ENCODE measurements at regions not wholly inside any gene's neighbourhood (a gene's known extent, or its start where the extent isn't known, plus 50 kb on each side); places are given as distances from the start of the nearest gene placed in this dataset.

DNA sequence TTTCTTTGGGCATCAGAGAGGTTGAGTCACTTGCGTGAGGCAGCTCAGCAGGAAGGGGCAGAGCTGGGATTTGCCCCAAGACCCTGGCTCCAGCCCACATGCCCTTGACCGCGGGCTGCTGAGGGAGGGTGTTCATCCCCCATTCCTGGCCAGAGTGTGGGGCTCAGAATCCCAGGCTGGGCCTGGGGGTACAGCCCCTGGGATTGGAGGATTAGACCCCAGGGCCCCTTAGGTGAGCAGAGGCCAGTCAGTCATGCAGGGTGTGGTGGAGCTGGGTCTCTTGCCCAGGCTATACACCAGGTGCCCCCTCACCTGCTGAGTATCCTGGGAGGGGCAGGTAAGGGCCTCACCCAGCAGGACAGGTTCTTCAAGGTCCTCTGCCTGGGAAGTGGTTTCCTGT lies 68.4 kb upstream of the ZNF716 start:
- no peaks in the 10 kb centered on the region for H3K36me3 ChIP-seq (ENCODE audit: insufficient read depth, low read length)
- Mint-ChIP-seq H3K4me3 (ENCODE audit: unreplicated experiment) (no peak overlapping the region), H3K9me3 (ENCODE audit: unreplicated experiment) (peaks cover 20% of the 10 kb centered on the region), H3K36me3 (ENCODE audit: low read depth, unreplicated experiment) (no peaks in the 10 kb centered on the region), H3K4me1 (ENCODE audit: low read depth, unreplicated experiment) (no peaks in the 10 kb centered on the region), H3K27ac (ENCODE audit: unreplicated experiment) (no peak overlapping the region), H3K27me3 (ENCODE audit: low read depth, unreplicated experiment) (no peaks in the 10 kb centered on the region)
- H3K27me3 ChIP-seq (ENCODE audit: insufficient read depth, low read length): no peaks in the 10 kb centered on the region
- H3K4me1 ChIP-seq (ENCODE audit: insufficient read depth, low read length): no peaks in the 10 kb centered on the region
- H3K27ac ChIP-seq (ENCODE audit: low read depth, low read length): no peak overlapping the region
- H3K4me2 ChIP-seq (ENCODE audit: low read length): no peak overlapping the region
- no peaks in the 10 kb centered on the region for H4K20me1 ChIP-seq (ENCODE audit: insufficient read depth, low read length)
- FAIRE-seq: no peak
- TF ChIP-seq EZH2 (IDR thresholded peaks at IDR 0.05; ENCODE audit: insufficient read depth, low read length): no peak
- TF ChIP-seq CTCF (IDR thresholded peaks at IDR 0.05; ENCODE audit: insufficient read depth, low read depth, low read length): no peak
- no peak overlapping the region for H3K9ac ChIP-seq (ENCODE audit: low read length)
- no peaks in the 10 kb centered on the region for H3K79me2 ChIP-seq (ENCODE audit: insufficient read depth, low read length)
- no peak for DNase-seq (ENCODE audit: low read depth)
- H2AFZ ChIP-seq (ENCODE audit: low read depth, low read length): no peak overlapping the region
- peaks cover 4% of the 10 kb centered on the region for H3K9me3 ChIP-seq (ENCODE audit: insufficient read depth, low read depth, low read length)
- no peak overlapping the region for H3K4me3 ChIP-seq (ENCODE audit: insufficient read depth, low read depth, low read length)

DNA sequence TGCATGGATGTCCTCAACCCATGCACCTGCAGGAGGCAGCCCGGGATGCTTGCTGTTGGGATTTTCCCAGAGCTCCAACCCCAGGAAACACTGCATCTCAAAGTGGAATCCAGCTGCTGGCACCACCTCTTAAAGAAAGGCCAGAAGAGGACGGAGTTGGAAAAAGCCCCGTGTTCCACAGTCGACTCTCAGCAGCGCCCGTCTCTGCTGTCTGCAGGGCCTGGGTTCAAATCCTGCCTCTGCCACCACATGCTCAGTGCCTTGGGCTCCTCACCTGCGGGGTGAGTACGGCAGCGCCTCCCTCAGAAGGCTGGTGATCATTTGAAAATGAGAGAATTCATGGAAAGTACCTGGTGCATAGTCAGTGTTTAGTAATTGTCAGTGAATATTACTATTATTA lies 65.6 kb upstream of the ZNF716 start:
- H3K27ac ChIP-seq (ENCODE audit: low read depth, low read length): no peak overlapping the region
- H3K4me1 ChIP-seq (ENCODE audit: insufficient read depth, low read length): no peaks in the 10 kb centered on the region
- no peaks in the 10 kb centered on the region for H4K20me1 ChIP-seq (ENCODE audit: insufficient read depth, low read length)
- no peaks in the 10 kb centered on the region for H3K79me2 ChIP-seq (ENCODE audit: insufficient read depth, low read length)
- Mint-ChIP-seq H3K4me1 (ENCODE audit: low read depth, unreplicated experiment) (no peaks in the 10 kb centered on the region), H3K4me3 (ENCODE audit: unreplicated experiment) (no peak overlapping the region), H3K9me3 (ENCODE audit: unreplicated experiment) (peaks cover 19% of the 10 kb centered on the region), H3K27me3 (ENCODE audit: low read depth, unreplicated experiment) (no peaks in the 10 kb centered on the region), H3K27ac (ENCODE audit: unreplicated experiment) (no peak overlapping the region), H3K36me3 (ENCODE audit: low read depth, unreplicated experiment) (no peaks in the 10 kb centered on the region)
- peaks cover 13% of the 10 kb centered on the region for H3K9me3 ChIP-seq (ENCODE audit: insufficient read depth, low read depth, low read length)
- no peak overlapping the region for H2AFZ ChIP-seq (ENCODE audit: low read depth, low read length)
- FAIRE-seq (no peak), DNase-seq (ENCODE audit: low read depth) (no peak)
- no peaks in the 10 kb centered on the region for H3K27me3 ChIP-seq (ENCODE audit: insufficient read depth, low read length)
- TF ChIP-seq EZH2 (IDR thresholded peaks at IDR 0.05; ENCODE audit: insufficient read depth, low read length) (no peak), CTCF (IDR thresholded peaks at IDR 0.05; ENCODE audit: insufficient read depth, low read depth, low read length) (no peak)
- no peak overlapping the region for H3K4me3 ChIP-seq (ENCODE audit: insufficient read depth, low read depth, low read length)
- no peaks in the 10 kb centered on the region for H3K36me3 ChIP-seq (ENCODE audit: insufficient read depth, low read length)
- no peak overlapping the region for H3K9ac ChIP-seq (ENCODE audit: low read length)
- no peak overlapping the region for H3K4me2 ChIP-seq (ENCODE audit: low read length)

GRCh38 chr7:57385668-57386067 lies 64.3 kb upstream of the ZNF716 start:
- no peak overlapping the region for H3K27ac ChIP-seq (ENCODE audit: low read depth, low read length)
- no peak overlapping the region for H2AFZ ChIP-seq (ENCODE audit: low read depth, low read length)
- Mint-ChIP-seq H3K27ac (ENCODE audit: unreplicated experiment) (no peak overlapping the region), H3K27me3 (ENCODE audit: low read depth, unreplicated experiment) (no peaks in the 10 kb centered on the region), H3K9me3 (ENCODE audit: unreplicated experiment) (peaks cover 24% of the 10 kb centered on the region), H3K4me3 (ENCODE audit: unreplicated experiment) (no peak overlapping the region), H3K36me3 (ENCODE audit: low read depth, unreplicated experiment) (no peaks in the 10 kb centered on the region), H3K4me1 (ENCODE audit: low read depth, unreplicated experiment) (no peaks in the 10 kb centered on the region)
- no peaks in the 10 kb centered on the region for H3K36me3 ChIP-seq (ENCODE audit: insufficient read depth, low read length)
- H3K9me3 ChIP-seq (ENCODE audit: insufficient read depth, low read depth, low read length): peaks cover 13% of the 10 kb centered on the region
- no peak for DNase-seq (ENCODE audit: low read depth)
- no peaks in the 10 kb centered on the region for H3K4me1 ChIP-seq (ENCODE audit: insufficient read depth, low read length)
- TF ChIP-seq CTCF (IDR thresholded peaks at IDR 0.05; ENCODE audit: insufficient read depth, low read depth, low read length) (no peak), EZH2 (IDR thresholded peaks at IDR 0.05; ENCODE audit: insufficient read depth, low read length) (no peak)
- FAIRE-seq: no peak
- no peak overlapping the region for H3K9ac ChIP-seq (ENCODE audit: low read length)
- no peak overlapping the region for H3K4me3 ChIP-seq (ENCODE audit: insufficient read depth, low read depth, low read length)
- H3K79me2 ChIP-seq (ENCODE audit: insufficient read depth, low read length): no peaks in the 10 kb centered on the region
- no peaks in the 10 kb centered on the region for H4K20me1 ChIP-seq (ENCODE audit: insufficient read depth, low read length)
- H3K27me3 ChIP-seq (ENCODE audit: insufficient read depth, low read length): no peaks in the 10 kb centered on the region
- H3K4me2 ChIP-seq (ENCODE audit: low read length): no peak overlapping the region
